GM19025 (cell line): ENCODE measurements at regions not wholly inside any gene's neighbourhood (a gene's known extent, or its start where the extent isn't known, plus 50 kb on each side); places are given as distances from the start of the nearest gene placed in this dataset.

Experiments
- ATAC-seq: cut with Tn5 transposase; IDR thresholded peaks from one replicate; pipeline ENCODE4 v1.9.1; 2021; ENCODE audit warnings: mild to moderate bottlenecking, low read depth, moderate library complexity; ENCODE audit not compliant: unreplicated experiment

- peak; percentile 92 for ATAC-seq
Measured at GRCh38 chr16:66315210-66315825, 51.2 kb upstream of the CDH5 start.

GRCh38 chr16:66311306-66311705, 55.2 kb upstream of the CDH5 start:
- no peak for ATAC-seq

- no peak for ATAC-seq
Measured at GRCh38 chr16:66309215-66309807, 57.2 kb upstream of the CDH5 start.

GRCh38 chr16:66308096-66308495, 58.4 kb upstream of the CDH5 start:
- ATAC-seq = no peak

GRCh38 chr16:66306366-66307150, 59.9 kb upstream of the CDH5 start:
- ATAC-seq = no peak

GRCh38 chr16:66304961-66305360, 61.5 kb upstream of the CDH5 start:
- ATAC-seq = no peak

GRCh38 chr16:66304151-66304550, 62.3 kb upstream of the CDH5 start:
- ATAC-seq = no peak

- no peak for ATAC-seq
Measured at GRCh38 chr16:66300501-66300900, 66.0 kb upstream of the CDH5 start.

GRCh38 chr16:66300037-66300436, 66.5 kb upstream of the CDH5 start:
- no peak for ATAC-seq

GRCh38 chr16:66299349-66299748, 67.1 kb upstream of the CDH5 start:
- no peak for ATAC-seq

GRCh38 chr16:66298571-66299120, 67.8 kb upstream of the CDH5 start:
- ATAC-seq = no peak

- no peak for ATAC-seq
Measured at GRCh38 chr16:66298006-66298405, 68.5 kb upstream of the CDH5 start.

- no peak for ATAC-seq
Measured at GRCh38 chr16:66296591-66296990, 69.9 kb upstream of the CDH5 start.

GRCh38 chr16:66295761-66296546, 70.5 kb upstream of the CDH5 start:
- ATAC-seq = no peak

- ATAC-seq = no peak
Measured at GRCh38 chr16:66295213-66295612, 71.3 kb upstream of the CDH5 start.

GRCh38 chr16:66294507-66294906, 72.0 kb upstream of the CDH5 start:
- no peak for ATAC-seq

GRCh38 chr16:66293932-66294331, 72.6 kb upstream of the CDH5 start:
- ATAC-seq = no peak

GRCh38 chr16:66293207-66293735, 73.2 kb upstream of the CDH5 start:
- ATAC-seq = no peak

GRCh38 chr16:66292241-66292935, 74.1 kb upstream of the CDH5 start:
- ATAC-seq = no peak

- no peak for ATAC-seq
Measured at GRCh38 chr16:66291833-66292232, 74.7 kb upstream of the CDH5 start.
